ENCODE measurements at regions not wholly inside any gene's neighbourhood (a gene's known extent, or its start where the extent isn't known, plus 50 kb on each side); places are given as distances from the start of the nearest gene placed in this dataset.

- TF ChIP-seq CTCF (conservative IDR thresholded peaks at IDR 0.05; ENCODE audit: low read length): no peak
- TF ChIP-seq EZH2phosphoT487 (IDR thresholded peaks at IDR 0.05; ENCODE audit: borderline replicate concordance): no peak
Observed at GRCh38 chr1:101182627-101183387, 54.0 kb upstream of the S1PR1 start.
